NB4 (cell line): ENCODE measurements at regions not wholly inside any gene's neighbourhood (a gene's known extent, or its start where the extent isn't known, plus 50 kb on each side); places are given as distances from the start of the nearest gene placed in this dataset.
"Not testable (repeated sequence)": the region's sequence is repeated elsewhere in the genome, so short reads cannot be mapped to it uniquely, and the experiment has no call there.

Experiments
- DNase-seq: peaks from one replicate; pipeline ENCODE4 v3.0.0; 2010; ENCODE audit warnings: low read depth
- H3K4me3 ChIP-seq: one replicate; pipeline ENCODE4 v1.5.1; 2011; ENCODE audit warnings: mild to moderate bottlenecking, low read depth, low read length, moderate library complexity
- MYC ChIP-seq: IDR thresholded peaks from 2 replicates; pipeline ENCODE4 v1.6.1; 2011; ENCODE audit warnings: low read depth, low read length
- POLR2A ChIP-seq: IDR thresholded peaks from 2 replicates; pipeline ENCODE4 v1.6.1; 2011; ENCODE audit warnings: mild to moderate bottlenecking; ENCODE audit not compliant: insufficient read length; ENCODE audit errors: extremely low read depth
- TF ChIP-seq, protein P1 (sequence below): IDR thresholded peaks from one replicate; pipeline ENCODE4 v1.5.1; 2012; ENCODE audit warnings: low read depth, low read length
- TF ChIP-seq, protein P2 (sequence below): IDR thresholded peaks from 2 replicates; pipeline ENCODE4 v1.6.1; 2011; ENCODE audit warnings: low read depth, low read length

DNA sequence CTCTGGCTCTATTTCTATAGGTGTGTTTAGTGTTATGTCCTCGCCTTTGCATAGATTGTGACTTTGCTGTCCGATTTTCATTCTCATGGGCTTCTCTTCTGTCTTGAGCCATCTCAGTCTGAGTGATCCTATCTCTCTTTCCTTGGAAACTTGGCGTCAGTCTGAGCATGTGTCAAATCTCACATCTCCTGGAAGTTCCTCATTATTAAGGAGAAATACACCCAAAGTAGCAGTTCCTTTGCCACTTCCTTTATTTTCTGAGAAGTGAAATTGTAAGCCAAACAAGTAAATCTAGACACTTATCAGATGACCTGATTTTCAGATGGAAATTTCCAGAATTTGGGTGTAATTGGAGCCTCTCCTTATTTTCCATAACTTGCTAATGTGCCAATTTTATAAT, 126.9 kb upstream of the ANKH start:
- DNase-seq: no peak
- H3K4me3 ChIP-seq: no peak overlapping the region
- TF ChIP-seq, protein P1, sequence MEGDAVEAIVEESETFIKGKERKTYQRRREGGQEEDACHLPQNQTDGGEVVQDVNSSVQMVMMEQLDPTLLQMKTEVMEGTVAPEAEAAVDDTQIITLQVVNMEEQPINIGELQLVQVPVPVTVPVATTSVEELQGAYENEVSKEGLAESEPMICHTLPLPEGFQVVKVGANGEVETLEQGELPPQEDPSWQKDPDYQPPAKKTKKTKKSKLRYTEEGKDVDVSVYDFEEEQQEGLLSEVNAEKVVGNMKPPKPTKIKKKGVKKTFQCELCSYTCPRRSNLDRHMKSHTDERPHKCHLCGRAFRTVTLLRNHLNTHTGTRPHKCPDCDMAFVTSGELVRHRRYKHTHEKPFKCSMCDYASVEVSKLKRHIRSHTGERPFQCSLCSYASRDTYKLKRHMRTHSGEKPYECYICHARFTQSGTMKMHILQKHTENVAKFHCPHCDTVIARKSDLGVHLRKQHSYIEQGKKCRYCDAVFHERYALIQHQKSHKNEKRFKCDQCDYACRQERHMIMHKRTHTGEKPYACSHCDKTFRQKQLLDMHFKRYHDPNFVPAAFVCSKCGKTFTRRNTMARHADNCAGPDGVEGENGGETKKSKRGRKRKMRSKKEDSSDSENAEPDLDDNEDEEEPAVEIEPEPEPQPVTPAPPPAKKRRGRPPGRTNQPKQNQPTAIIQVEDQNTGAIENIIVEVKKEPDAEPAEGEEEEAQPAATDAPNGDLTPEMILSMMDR: no peak
- TF ChIP-seq POLR2A (no peak), MYC (no peak)

DNA sequence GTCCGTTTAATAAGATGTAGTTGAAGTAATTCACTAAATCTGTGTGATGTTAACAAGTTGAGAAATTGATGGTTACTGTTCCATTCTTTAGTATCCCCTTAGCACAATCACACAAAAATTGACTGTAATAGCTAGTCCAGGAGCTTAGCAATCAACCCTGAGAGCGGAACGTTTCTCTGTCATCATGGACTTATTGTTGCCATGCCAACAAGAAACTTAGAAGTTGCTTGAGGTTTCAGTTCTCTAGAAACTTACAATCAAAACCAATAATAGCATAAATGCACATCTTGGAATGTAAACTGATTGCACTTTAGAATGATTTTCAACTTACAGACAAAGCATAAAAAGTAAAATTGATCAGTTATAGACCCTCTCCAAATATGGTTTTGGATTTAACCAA, 125.4 kb upstream of the ANKH start:
- no peak for DNase-seq
- H3K4me3 ChIP-seq: no peak overlapping the region
- TF ChIP-seq, protein P2, sequence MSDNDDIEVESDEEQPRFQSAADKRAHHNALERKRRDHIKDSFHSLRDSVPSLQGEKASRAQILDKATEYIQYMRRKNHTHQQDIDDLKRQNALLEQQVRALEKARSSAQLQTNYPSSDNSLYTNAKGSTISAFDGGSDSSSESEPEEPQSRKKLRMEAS: no peak
- TF ChIP-seq MYC (no peak), POLR2A (no peak)
- TF ChIP-seq, protein P1: no peak

DNA sequence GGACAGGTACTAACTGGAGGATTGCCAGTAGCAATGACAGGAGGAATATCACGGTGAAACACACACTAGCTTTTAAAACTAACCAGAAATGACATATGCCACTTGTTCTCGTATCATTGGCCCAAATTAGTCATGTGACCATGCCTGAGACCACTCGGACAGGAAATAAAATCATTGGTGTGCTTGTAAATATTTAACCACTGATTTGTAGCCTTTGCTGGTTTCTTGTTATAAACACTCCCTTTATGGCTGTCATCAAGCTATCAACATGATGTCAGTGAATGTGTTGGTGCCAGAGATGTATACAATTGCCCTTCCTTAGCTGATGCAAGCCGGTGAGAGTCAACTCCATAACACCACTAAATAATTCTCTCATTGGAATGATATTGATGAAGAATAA, 123.7 kb upstream of the ANKH start:
- DNase-seq: no peak
- TF ChIP-seq POLR2A (no peak), MYC (no peak)
- TF ChIP-seq, protein P1: no peak
- TF ChIP-seq, protein P2: no peak

GRCh38 chr5:14993459-14994133, 122.0 kb upstream of the ANKH start:
- H3K4me3 ChIP-seq, DNase-seq: not testable (repeated sequence)

More for the DNA sequence above, 123.7 kb upstream of the ANKH start:
- no peak overlapping the region for H3K4me3 ChIP-seq

DNA sequence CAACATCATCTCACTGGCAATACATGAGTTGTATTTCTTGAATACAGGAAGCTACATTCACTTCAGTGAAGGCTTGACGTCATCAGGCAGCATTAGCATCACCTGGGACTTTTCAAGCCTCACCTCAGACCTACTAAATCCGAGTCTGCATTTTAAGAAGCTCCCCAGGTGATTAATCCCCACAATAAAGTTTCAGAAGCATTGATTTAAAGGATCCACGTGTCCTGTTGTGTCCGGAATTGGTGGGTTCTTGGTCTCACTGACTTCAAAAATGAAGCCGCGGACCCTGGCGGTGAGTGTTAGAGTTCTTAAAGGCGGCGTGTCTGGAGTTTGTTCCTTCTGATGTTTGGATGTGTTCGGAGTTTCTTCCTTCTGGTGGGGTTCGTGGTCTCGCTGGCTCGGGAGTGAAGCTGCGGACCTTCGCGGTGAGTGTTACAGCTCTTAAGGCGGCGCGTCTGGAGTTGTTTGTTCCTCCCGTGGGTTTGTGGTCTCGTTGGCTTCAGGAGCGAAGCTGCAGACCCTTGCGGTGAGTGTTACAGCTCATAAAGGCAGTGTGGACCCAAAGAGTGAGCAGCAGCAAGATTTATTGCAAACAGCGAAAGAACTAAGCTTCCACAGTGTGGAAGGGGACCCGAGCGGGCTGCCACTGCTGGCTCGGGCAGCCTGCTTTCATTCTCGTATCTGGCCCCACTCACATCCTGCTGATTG, 121.3 kb upstream of the ANKH start:
- H3K4me3 ChIP-seq: peak overlapping the region; percentile 42
- not testable (repeated sequence) for DNase-seq

DNA sequence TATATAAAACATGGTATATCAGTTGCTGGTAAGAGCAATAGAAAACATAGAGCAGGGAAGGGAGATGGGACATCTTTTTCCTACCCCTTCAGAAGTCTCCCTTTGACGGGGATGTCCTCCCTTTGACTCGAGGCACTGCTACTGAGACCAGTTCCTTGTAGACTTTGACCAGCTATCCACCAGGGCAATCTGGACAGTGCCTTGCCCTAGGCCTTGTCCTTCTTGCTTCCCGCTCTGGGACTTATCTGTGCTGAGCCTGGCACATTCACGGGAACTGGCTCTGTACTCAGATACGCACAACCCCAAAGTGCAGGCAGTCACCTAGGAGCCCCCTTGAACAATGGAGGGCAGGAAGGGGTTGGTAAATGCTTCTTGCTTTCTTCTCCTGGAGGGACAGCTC, 116.6 kb upstream of the ANKH start:
- DNase-seq: no peak
- no peak for TF ChIP-seq POLR2A
- TF ChIP-seq MYC: no peak
- TF ChIP-seq, protein P2: no peak
- TF ChIP-seq, protein P1: no peak
- no peak overlapping the region for H3K4me3 ChIP-seq

DNA sequence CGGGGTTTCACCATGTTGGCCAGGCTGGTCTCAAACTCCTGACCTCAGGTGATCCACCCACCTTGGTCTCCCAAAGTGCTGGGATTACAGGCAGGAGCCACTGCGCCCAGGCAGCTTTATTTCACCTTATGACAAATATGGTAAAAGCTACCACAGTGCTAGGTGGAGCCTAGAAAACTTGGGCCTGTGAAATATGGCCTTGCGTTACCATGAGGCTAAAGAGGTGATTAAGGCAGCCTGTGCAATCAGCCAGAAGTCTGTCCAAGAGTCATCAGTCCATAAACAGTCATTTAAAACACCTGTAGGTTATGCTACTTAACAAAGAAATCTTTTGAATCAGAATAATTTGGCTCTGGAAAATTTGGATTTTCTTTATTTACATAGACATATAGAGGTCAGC, 114.8 kb upstream of the ANKH start:
- DNase-seq: no peak
- TF ChIP-seq, protein P2: no peak
- no peak for TF ChIP-seq MYC
- no peak for TF ChIP-seq POLR2A
- TF ChIP-seq, protein P1: no peak
- no peak overlapping the region for H3K4me3 ChIP-seq
